ENCODE measurements at regions not wholly inside any gene's neighbourhood (a gene's known extent, or its start where the extent isn't known, plus 50 kb on each side); places are given as distances from the start of the nearest gene placed in this dataset.

GRCh38 chrX:113954297-113954696, 629.6 kb upstream of the HTR2C start:
- Histone ChIP-seq H3K4me1 (no peaks in the 10 kb centered on the region), H3K4me3 (no peak overlapping the region), H3K27ac (no peak overlapping the region), H3K36me3 (no peaks in the 10 kb centered on the region), H3K9me3 (no peaks in the 10 kb centered on the region), H3K27me3 (no peaks in the 10 kb centered on the region)
- no peak for TF ChIP-seq POLR2A (IDR thresholded peaks at IDR 0.05)
- no peak for TF ChIP-seq CTCF (IDR thresholded peaks at IDR 0.05)
- ATAC-seq (no peak), DNase-seq (no peak)
- intact Hi-C loops (cut with DNase I), result no loop called here
- 61% methylated on average over 3 of the region's 3 CpGs for WGBS (ENCODE audit: insufficient coverage, low coverage, low lambda C conversion rate, missing lambda C conversion rate)

- Histone ChIP-seq H3K36me3 (no peaks in the 10 kb centered on the region), H3K4me1 (no peaks in the 10 kb centered on the region), H3K4me3 (no peak overlapping the region), H3K27me3 (no peaks in the 10 kb centered on the region), H3K27ac (no peak overlapping the region), H3K9me3 (no peaks in the 10 kb centered on the region)
- no peak for DNase-seq
- no peak for ATAC-seq
- intact Hi-C loops (cut with DNase I), result no loop called here
- TF ChIP-seq POLR2A (IDR thresholded peaks at IDR 0.05), result no peak
- no peak for TF ChIP-seq CTCF (IDR thresholded peaks at IDR 0.05)
- 46% methylated on average over 5 of the region's 5 CpGs for WGBS (ENCODE audit: insufficient coverage, low coverage, low lambda C conversion rate, missing lambda C conversion rate)
Observed at GRCh38 chrX:113950081-113950678, 633.7 kb upstream of the HTR2C start.

- H3K9me3 ChIP-seq, result no peaks in the 10 kb centered on the region
- H3K27me3 ChIP-seq, result no peaks in the 10 kb centered on the region
- H3K36me3 ChIP-seq, result no peaks in the 10 kb centered on the region
- ATAC-seq (peak in 1 of 4 donors; percentile 25), DNase-seq (no peak)
- no peak overlapping the region for H3K27ac ChIP-seq
- H3K4me3 ChIP-seq, result no peak overlapping the region
- no peak for TF ChIP-seq POLR2A (IDR thresholded peaks at IDR 0.05)
- peak in 2 of 4 donors; percentile 15 to 23 for TF ChIP-seq CTCF (IDR thresholded peaks at IDR 0.05)
- intact Hi-C loops (cut with DNase I), result no loop called here
- no peaks in the 10 kb centered on the region for H3K4me1 ChIP-seq
- 29% methylated on average over 1 of the region's 1 CpG for WGBS (ENCODE audit: insufficient coverage, low coverage, low lambda C conversion rate, missing lambda C conversion rate)
Observed at GRCh38 chrX:113947548-113947947, 636.3 kb upstream of the HTR2C start.

GRCh38 chrX:113935518-113935917, 648.4 kb upstream of the HTR2C start:
- WGBS (ENCODE audit: insufficient coverage, low coverage, low lambda C conversion rate, missing lambda C conversion rate), result 50% methylated on average over 2 of the region's 2 CpGs
- Histone ChIP-seq H3K36me3 (no peaks in the 10 kb centered on the region), H3K27me3 (peaks cover 0 to 3% of the 10 kb centered on the region in 2 donors), H3K27ac (no peak overlapping the region), H3K4me3 (no peak overlapping the region), H3K4me1 (no peaks in the 10 kb centered on the region), H3K9me3 (no peaks in the 10 kb centered on the region)
- TF ChIP-seq CTCF (IDR thresholded peaks at IDR 0.05), result no peak
- TF ChIP-seq POLR2A (IDR thresholded peaks at IDR 0.05), result no peak
- no peak for ATAC-seq
- intact Hi-C loops (cut with DNase I), result no loop called here
- DNase-seq, result no peak

GRCh38 chrX:113933931-113934330, 650.0 kb upstream of the HTR2C start:
- Histone ChIP-seq H3K27me3 (peaks cover 0 to 3% of the 10 kb centered on the region in 2 donors), H3K27ac (no peak overlapping the region), H3K4me3 (no peak overlapping the region), H3K36me3 (no peaks in the 10 kb centered on the region), H3K4me1 (no peaks in the 10 kb centered on the region), H3K9me3 (no peaks in the 10 kb centered on the region)
- no peak for TF ChIP-seq POLR2A (IDR thresholded peaks at IDR 0.05)
- no peak for TF ChIP-seq CTCF (IDR thresholded peaks at IDR 0.05)
- no peak for ATAC-seq
- DNase-seq, result no peak
- intact Hi-C loops (cut with DNase I), result no loop called here

All from right lobe of liver (tissue), 6 donors.